Transverse colon (tissue), 4 donors: ENCODE measurements at regions not wholly inside any gene's neighbourhood (a gene's known extent, or its start where the extent isn't known, plus 50 kb on each side); places are given as distances from the start of the nearest gene placed in this dataset.

ENCODE experiments used
- EP300 ChIP-seq: sonication (generic); formaldehyde crosslinking; IDR thresholded peaks from one replicate; pipeline ENCODE4 v1.6.1; 2017; ENCODE audit warnings: antibody characterized with exemption, low read depth
- POLR2A ChIP-seq: fragments of 450-650 bp; IDR thresholded peaks from one replicate; pipeline ENCODE4 v1.6.1; 2016; ENCODE audit warnings: antibody characterized with exemption, mild to moderate bottlenecking, moderate library complexity
- POLR2AphosphoS5 ChIP-seq, 3 donors: sonication (generic); formaldehyde crosslinking; IDR thresholded peaks; one replicate each; pipeline ENCODE4 v1.6.1; 2016; ENCODE audit warnings: antibody characterized with exemption in 3 of 3
- TF ChIP-seq, protein P1 (sequence below), 5 experiments: fragments of 200-600 bp in 3 of 5; fragments of 450-650 bp in 2 of 5; sonication (generic) in 3 of 5; IDR thresholded peaks; 1 replicate in 2 of 5; 2 replicates in 3 of 5; pipeline ENCODE4 v1.5.1; 2016 to 2017; ENCODE audit warnings: antibody characterized with exemption in 5 of 5, inconsistent platforms in 3 of 5, mild to moderate bottlenecking in 2 of 5, moderate library complexity in 1 of 5

DNA sequence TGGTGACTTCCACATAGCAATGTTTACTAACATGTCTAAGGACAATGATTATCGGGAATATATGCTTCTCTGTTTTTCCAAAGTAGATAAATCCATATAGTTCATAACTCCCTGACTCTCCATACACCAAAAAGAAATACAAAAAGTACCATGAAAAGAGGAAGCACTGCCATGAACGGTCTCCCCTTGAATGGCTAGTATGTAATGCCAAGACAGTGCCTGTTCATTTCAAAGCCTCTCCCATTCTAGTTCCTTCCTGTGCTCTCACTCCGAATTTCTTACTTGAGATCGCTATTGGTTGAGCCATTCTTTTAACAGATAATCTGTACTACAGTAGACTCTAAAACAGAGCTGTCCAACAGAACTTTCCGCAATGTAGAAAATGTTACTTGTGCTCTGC, 54.8 kb upstream of the EDN1 start:
- no peak for TF ChIP-seq EP300
- TF ChIP-seq, protein P1, sequence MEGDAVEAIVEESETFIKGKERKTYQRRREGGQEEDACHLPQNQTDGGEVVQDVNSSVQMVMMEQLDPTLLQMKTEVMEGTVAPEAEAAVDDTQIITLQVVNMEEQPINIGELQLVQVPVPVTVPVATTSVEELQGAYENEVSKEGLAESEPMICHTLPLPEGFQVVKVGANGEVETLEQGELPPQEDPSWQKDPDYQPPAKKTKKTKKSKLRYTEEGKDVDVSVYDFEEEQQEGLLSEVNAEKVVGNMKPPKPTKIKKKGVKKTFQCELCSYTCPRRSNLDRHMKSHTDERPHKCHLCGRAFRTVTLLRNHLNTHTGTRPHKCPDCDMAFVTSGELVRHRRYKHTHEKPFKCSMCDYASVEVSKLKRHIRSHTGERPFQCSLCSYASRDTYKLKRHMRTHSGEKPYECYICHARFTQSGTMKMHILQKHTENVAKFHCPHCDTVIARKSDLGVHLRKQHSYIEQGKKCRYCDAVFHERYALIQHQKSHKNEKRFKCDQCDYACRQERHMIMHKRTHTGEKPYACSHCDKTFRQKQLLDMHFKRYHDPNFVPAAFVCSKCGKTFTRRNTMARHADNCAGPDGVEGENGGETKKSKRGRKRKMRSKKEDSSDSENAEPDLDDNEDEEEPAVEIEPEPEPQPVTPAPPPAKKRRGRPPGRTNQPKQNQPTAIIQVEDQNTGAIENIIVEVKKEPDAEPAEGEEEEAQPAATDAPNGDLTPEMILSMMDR (IDR thresholded peaks at IDR 0.05) = no peak
- no peak for TF ChIP-seq POLR2AphosphoS5 (IDR thresholded peaks at IDR 0.05)
- TF ChIP-seq POLR2A = no peak
